Left lung (tissue), 4 donors: ENCODE measurements at regions not wholly inside any gene's neighbourhood (a gene's known extent, or its start where the extent isn't known, plus 50 kb on each side); places are given as distances from the start of the nearest gene placed in this dataset.

Source experiments
- ATAC-seq: fragments of 200-7000 bp; cut with Tn5 transposase; one replicate; pipeline ENCODE4 v1.9.1; 2020; ENCODE audit warnings: moderate library complexity
- DNase-seq, 4 donors: peaks; one replicate each; pipeline ENCODE4 v3.0.0-alpha.2; 2013 to 2020
- H3K27ac ChIP-seq, 2 donors: fragments of 200-600 bp; sonication (generic) in 1 of 2; one replicate each; pipeline versions ENCODE4 v1.5.0 to v1.8.0; 2020 to 2021
- H3K27me3 ChIP-seq, 2 donors: fragments of 200-600 bp; sonication (generic) in 1 of 2; one replicate each; pipeline versions ENCODE4 v1.5.0 to v1.8.0; 2020 to 2021
- H3K36me3 ChIP-seq, 2 donors: fragments of 200-600 bp; sonication (generic) in 1 of 2; one replicate each; pipeline versions ENCODE4 v1.5.0 to v1.8.0; 2020 to 2021
- H3K4me1 ChIP-seq, 2 donors: fragments of 200-600 bp; one replicate each; pipeline ENCODE4 v1.8.0; 2021
- H3K4me3 ChIP-seq, 2 donors: fragments of 200-600 bp; sonication (generic) in 1 of 2; one replicate each; pipeline versions ENCODE4 v1.5.0 to v1.8.0; 2020 to 2021; ENCODE audit warnings: mild to moderate bottlenecking in 1 of 2
- H3K9me3 ChIP-seq, 2 donors: fragments of 200-600 bp; sonication (generic) in 1 of 2; one replicate each; pipeline versions ENCODE4 v1.5.0 to v1.8.0; 2020 to 2021
- CTCF ChIP-seq, 2 donors: fragments of 200-600 bp; sonication (generic) in 1 of 2; IDR thresholded peaks; one replicate each; pipeline versions ENCODE4 v1.5.0 to v1.8.0; 2021; ENCODE audit warnings: antibody characterized with exemption in 2 of 2
- intact Hi-C, 2 donors: fragments of 100-400 bp; cut with DNase I; formaldehyde crosslinking; loops; one replicate each; pipeline versions ENCODE4 v1.11.2 to v1.14.2; 2022
- donor health status: DM: no; HTN: yes; CAD: no.
- donor health status: DM: no; HTN: no; CAD: no.

GRCh38 chr6:45803071-45803470 is 212.6 kb downstream of the CLIC5 start:
- Histone ChIP-seq H3K9me3 (peaks cover 0 to 8% of the 10 kb centered on the region in 2 donors), H3K4me3 (no peak overlapping the region), H3K27ac (no peak overlapping the region), H3K27me3 (no peaks in the 10 kb centered on the region), H3K4me1 (no peaks in the 10 kb centered on the region), H3K36me3 (no peaks in the 10 kb centered on the region)
- no peak for TF ChIP-seq CTCF (IDR thresholded peaks at IDR 0.05)
- DNase-seq (no peak), ATAC-seq (no peak)
- intact Hi-C loops: no loop called here

DNA sequence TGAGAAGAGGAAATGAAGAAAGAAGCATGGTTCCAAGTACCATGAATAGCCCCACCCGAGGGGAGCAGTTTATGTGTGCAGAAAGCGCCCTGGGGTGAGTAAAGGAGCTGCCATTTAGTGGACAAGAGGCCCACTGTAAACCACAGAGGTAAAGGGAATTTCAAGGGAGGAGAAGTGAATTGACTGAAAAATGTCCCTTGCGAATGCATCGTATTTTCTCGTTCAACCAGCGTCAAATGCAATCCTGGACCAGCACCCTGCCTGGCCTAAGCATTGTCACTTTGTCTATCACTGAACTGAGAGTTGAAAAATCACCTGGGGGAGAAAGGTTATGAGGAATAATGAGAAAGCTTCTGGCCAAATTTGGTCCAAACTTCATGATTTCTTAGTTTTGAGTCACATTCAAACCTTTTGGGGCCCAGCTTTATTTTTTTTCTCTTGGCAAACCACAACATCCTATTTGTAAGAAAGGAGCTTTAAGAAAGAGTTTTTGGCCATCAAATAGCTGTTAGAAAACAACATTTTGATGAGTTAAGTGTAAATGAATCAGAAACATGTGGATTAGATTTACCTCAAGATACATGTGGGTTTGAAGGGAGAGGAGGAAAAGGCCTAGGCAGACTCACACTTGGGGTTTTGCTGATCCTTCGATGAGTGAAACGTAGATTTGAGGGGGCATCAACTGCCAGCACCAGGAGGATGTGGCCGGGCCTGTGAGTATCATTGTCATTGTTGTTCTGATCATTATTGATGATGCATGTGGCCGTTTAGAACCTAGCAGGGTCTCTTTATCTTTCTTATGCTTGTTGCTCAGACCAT is 214.0 kb downstream of the CLIC5 start:
- no peak for TF ChIP-seq CTCF (IDR thresholded peaks at IDR 0.05)
- intact Hi-C loops: no loop called here
- Histone ChIP-seq H3K27me3 (no peaks in the 10 kb centered on the region), H3K9me3 (peaks cover 0 to 8% of the 10 kb centered on the region in 2 donors), H3K4me3 (no peak overlapping the region), H3K36me3 (no peaks in the 10 kb centered on the region), H3K27ac (no peak overlapping the region), H3K4me1 (no peaks in the 10 kb centered on the region)
- no peak for DNase-seq
- ATAC-seq: no peak

- Histone ChIP-seq H3K27me3 (no peaks in the 10 kb centered on the region), H3K9me3 (peaks cover 0 to 3% of the 10 kb centered on the region in 2 donors), H3K4me3 (no peak overlapping the region), H3K27ac (no peak overlapping the region), H3K4me1 (no peaks in the 10 kb centered on the region), H3K36me3 (no peaks in the 10 kb centered on the region)
- TF ChIP-seq CTCF (IDR thresholded peaks at IDR 0.05): no peak
- DNase-seq (no peak), ATAC-seq (no peak)
- intact Hi-C loops: no loop called here
These were observed 214.7 kb downstream of the CLIC5 start for GRCh38 chr6:45800911-45801310.

- ATAC-seq (no peak), DNase-seq (no peak)
- H3K9me3 ChIP-seq: no peaks in the 10 kb centered on the region
- no peaks in the 10 kb centered on the region for H3K4me1 ChIP-seq
- no peaks in the 10 kb centered on the region for H3K27me3 ChIP-seq
- H3K36me3 ChIP-seq: no peaks in the 10 kb centered on the region
- TF ChIP-seq CTCF (IDR thresholded peaks at IDR 0.05): no peak
- no peak overlapping the region for H3K27ac ChIP-seq
- intact Hi-C loops: no loop called here
- H3K4me3 ChIP-seq: no peak overlapping the region
These were observed 220.0 kb downstream of the CLIC5 start for GRCh38 chr6:45795678-45796077.

GRCh38 chr6:45794465-45794864 is 221.2 kb downstream of the CLIC5 start:
- no peaks in the 10 kb centered on the region for H3K36me3 ChIP-seq
- no peak overlapping the region for H3K4me3 ChIP-seq
- no peaks in the 10 kb centered on the region for H3K9me3 ChIP-seq
- no peaks in the 10 kb centered on the region for H3K27me3 ChIP-seq
- no peak for DNase-seq
- ATAC-seq: no peak
- H3K4me1 ChIP-seq: no peaks in the 10 kb centered on the region
- H3K27ac ChIP-seq: no peak overlapping the region
- intact Hi-C loops: no loop called here
- TF ChIP-seq CTCF (IDR thresholded peaks at IDR 0.05): no peak
